ENCODE measurements at regions not wholly inside any gene's neighbourhood (a gene's known extent, or its start where the extent isn't known, plus 50 kb on each side); places are given as distances from the start of the nearest gene placed in this dataset.

DNA sequence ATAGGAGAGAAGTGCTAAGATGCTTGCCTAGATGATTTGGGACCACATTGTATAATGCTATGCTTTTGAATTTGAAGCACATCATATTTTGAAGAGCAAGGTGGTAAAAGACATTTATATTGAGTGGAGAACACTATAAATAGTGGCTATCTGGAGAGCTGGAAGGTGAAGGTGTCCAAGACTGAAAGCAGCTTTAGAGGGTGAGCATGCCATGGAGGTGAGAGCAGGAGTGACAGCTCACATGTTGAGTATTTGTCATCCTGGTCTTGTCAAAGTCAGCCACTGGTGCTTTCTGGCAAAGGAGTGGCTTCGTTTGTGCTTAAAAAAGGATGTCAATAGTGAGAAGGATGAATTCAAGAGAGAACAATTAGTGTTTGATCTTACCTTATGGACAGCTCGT is 225.9 kb downstream of the COG6 start:
- H3F3A ChIP-seq (ENCODE audit: insufficient read depth, low read length) = no peaks in the 10 kb centered on the region
- no peak overlapping the region for H3K4me3 ChIP-seq (ENCODE audit: low read depth, low read length, poor library complexity, severe bottlenecking)
- H2AFZ ChIP-seq (ENCODE audit: low read length) = no peak overlapping the region
- TF ChIP-seq, protein P1, sequence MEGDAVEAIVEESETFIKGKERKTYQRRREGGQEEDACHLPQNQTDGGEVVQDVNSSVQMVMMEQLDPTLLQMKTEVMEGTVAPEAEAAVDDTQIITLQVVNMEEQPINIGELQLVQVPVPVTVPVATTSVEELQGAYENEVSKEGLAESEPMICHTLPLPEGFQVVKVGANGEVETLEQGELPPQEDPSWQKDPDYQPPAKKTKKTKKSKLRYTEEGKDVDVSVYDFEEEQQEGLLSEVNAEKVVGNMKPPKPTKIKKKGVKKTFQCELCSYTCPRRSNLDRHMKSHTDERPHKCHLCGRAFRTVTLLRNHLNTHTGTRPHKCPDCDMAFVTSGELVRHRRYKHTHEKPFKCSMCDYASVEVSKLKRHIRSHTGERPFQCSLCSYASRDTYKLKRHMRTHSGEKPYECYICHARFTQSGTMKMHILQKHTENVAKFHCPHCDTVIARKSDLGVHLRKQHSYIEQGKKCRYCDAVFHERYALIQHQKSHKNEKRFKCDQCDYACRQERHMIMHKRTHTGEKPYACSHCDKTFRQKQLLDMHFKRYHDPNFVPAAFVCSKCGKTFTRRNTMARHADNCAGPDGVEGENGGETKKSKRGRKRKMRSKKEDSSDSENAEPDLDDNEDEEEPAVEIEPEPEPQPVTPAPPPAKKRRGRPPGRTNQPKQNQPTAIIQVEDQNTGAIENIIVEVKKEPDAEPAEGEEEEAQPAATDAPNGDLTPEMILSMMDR (IDR thresholded peaks at IDR 0.05; ENCODE audit: low read length) = no peak
- no peak for TF ChIP-seq EZH2 (IDR thresholded peaks at IDR 0.05; ENCODE audit: borderline replicate concordance, low read length)
- no peaks in the 10 kb centered on the region for H3K27me3 ChIP-seq (ENCODE audit: insufficient read depth, low read length)
- no peak overlapping the region for H3K27ac ChIP-seq (ENCODE audit: low read depth, low read length, poor library complexity, severe bottlenecking)
- no peaks in the 10 kb centered on the region for H3K79me2 ChIP-seq (ENCODE audit: insufficient read depth, low read length)
- H3K36me3 ChIP-seq (ENCODE audit: insufficient read depth, low read length) = no peaks in the 10 kb centered on the region
- H3K9me3 ChIP-seq (ENCODE audit: low read length) = peaks cover 23% of the 10 kb centered on the region
- no peaks in the 10 kb centered on the region for H4K20me1 ChIP-seq (ENCODE audit: insufficient read depth, low read length)
- no peak overlapping the region for H3K4me2 ChIP-seq (ENCODE audit: low read length)
- H3K9ac ChIP-seq (ENCODE audit: low read length) = no peak overlapping the region
- no peaks in the 10 kb centered on the region for H3K4me1 ChIP-seq (ENCODE audit: insufficient read depth, low read length, severe bottlenecking)
- peaks cover 4% of the 10 kb centered on the region for H3K9me2 ChIP-seq (ENCODE audit: low read depth, low read length)

DNA sequence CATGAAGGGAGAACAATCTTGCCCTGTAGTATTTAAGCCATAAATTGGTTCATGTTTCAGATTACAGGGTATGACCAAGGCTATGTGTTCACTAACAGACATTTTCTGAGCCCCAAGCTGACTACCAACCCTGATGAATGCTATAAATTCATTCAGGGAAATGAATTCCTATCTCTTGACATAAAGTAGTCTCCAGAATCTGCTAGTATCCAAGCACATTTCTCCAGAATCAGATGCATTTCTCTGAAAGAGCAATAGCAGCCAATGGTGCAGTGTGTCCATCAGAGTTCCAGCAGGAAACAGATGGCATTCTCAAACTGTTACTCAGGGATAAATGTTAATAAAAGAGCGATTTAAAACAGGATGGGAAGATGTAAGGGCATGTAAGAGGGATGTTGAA is 226.4 kb downstream of the COG6 start:
- Histone ChIP-seq H3K9ac (ENCODE audit: low read length) (no peak overlapping the region), H4K20me1 (ENCODE audit: insufficient read depth, low read length) (no peaks in the 10 kb centered on the region), H3K4me1 (ENCODE audit: insufficient read depth, low read length, severe bottlenecking) (no peaks in the 10 kb centered on the region), H3K27ac (ENCODE audit: low read depth, low read length, poor library complexity, severe bottlenecking) (no peak overlapping the region), H3K9me3 (ENCODE audit: low read length) (peaks cover 23% of the 10 kb centered on the region), H3K36me3 (ENCODE audit: insufficient read depth, low read length) (no peaks in the 10 kb centered on the region), H3K4me2 (ENCODE audit: low read length) (no peak overlapping the region), H3K27me3 (ENCODE audit: insufficient read depth, low read length) (no peaks in the 10 kb centered on the region), H3K4me3 (ENCODE audit: low read depth, low read length, poor library complexity, severe bottlenecking) (no peak overlapping the region), H3K79me2 (ENCODE audit: insufficient read depth, low read length) (no peaks in the 10 kb centered on the region), H3K9me2 (ENCODE audit: low read depth, low read length) (peaks cover 4% of the 10 kb centered on the region), H2AFZ (ENCODE audit: low read length) (no peak overlapping the region), H3F3A (ENCODE audit: insufficient read depth, low read length) (no peaks in the 10 kb centered on the region)
- TF ChIP-seq EZH2 (IDR thresholded peaks at IDR 0.05; ENCODE audit: borderline replicate concordance, low read length) = no peak

DNA sequence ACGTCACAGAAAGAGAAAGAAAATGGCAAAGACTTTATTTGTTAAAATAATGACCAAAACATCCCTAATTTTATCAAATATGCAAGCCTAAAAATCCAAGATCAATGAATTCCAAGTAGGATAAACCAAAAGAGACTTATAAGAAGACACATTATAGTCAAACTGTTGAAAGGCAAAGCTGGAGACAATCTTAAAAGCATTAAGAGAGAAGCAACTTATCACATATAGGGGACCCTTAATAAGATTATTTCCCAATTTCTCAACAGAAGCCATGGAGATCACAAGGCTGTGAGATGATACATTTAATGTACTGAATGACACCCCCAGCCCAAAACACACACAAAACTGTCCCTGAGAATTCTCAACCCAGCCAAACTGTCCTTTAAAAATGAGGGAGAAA is 228.7 kb downstream of the COG6 start:
- Histone ChIP-seq H3K4me1 (ENCODE audit: insufficient read depth, low read length, severe bottlenecking) (no peaks in the 10 kb centered on the region), H2AFZ (ENCODE audit: low read length) (no peak overlapping the region), H3K9me2 (ENCODE audit: low read depth, low read length) (peaks cover 4% of the 10 kb centered on the region), H3K4me2 (ENCODE audit: low read length) (no peak overlapping the region), H3K79me2 (ENCODE audit: insufficient read depth, low read length) (no peaks in the 10 kb centered on the region), H3K4me3 (ENCODE audit: low read depth, low read length, poor library complexity, severe bottlenecking) (no peak overlapping the region), H4K20me1 (ENCODE audit: insufficient read depth, low read length) (no peaks in the 10 kb centered on the region), H3F3A (ENCODE audit: insufficient read depth, low read length) (no peaks in the 10 kb centered on the region), H3K9ac (ENCODE audit: low read length) (no peak overlapping the region), H3K27ac (ENCODE audit: low read depth, low read length, poor library complexity, severe bottlenecking) (no peak overlapping the region), H3K36me3 (ENCODE audit: insufficient read depth, low read length) (no peaks in the 10 kb centered on the region), H3K27me3 (ENCODE audit: insufficient read depth, low read length) (no peaks in the 10 kb centered on the region), H3K9me3 (ENCODE audit: low read length) (peaks cover 23% of the 10 kb centered on the region)
- TF ChIP-seq, protein P1 (IDR thresholded peaks at IDR 0.05; ENCODE audit: low read length) = no peak
- TF ChIP-seq EZH2 (IDR thresholded peaks at IDR 0.05; ENCODE audit: borderline replicate concordance, low read length) = no peak

DNA sequence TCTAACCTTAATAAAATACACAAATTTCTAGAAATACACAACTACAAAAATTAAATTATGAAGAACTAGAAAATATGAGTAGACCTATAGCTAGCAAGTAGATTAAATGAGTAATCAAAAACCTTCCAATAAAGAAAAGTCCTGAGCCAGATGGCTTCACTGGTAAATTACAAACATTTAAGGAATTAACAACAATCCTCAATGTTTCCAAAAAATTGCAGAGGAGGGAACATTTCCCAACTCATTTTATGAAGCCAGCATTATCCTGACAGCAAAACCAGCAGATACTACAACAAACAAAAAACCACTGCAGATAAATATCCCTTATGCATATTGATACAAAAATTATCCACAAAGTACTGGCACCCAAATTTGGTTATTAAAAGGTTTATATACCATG is 230.9 kb downstream of the COG6 start:
- Histone ChIP-seq H3K4me3 (ENCODE audit: low read depth, low read length, poor library complexity, severe bottlenecking) (no peak overlapping the region), H3K27ac (ENCODE audit: low read depth, low read length, poor library complexity, severe bottlenecking) (no peak overlapping the region), H3K27me3 (ENCODE audit: insufficient read depth, low read length) (no peaks in the 10 kb centered on the region), H3K9me2 (ENCODE audit: low read depth, low read length) (peaks cover 4% of the 10 kb centered on the region), H4K20me1 (ENCODE audit: insufficient read depth, low read length) (no peaks in the 10 kb centered on the region), H3K4me1 (ENCODE audit: insufficient read depth, low read length, severe bottlenecking) (no peaks in the 10 kb centered on the region), H3K79me2 (ENCODE audit: insufficient read depth, low read length) (no peaks in the 10 kb centered on the region), H3K9me3 (ENCODE audit: low read length) (peaks cover 23% of the 10 kb centered on the region), H2AFZ (ENCODE audit: low read length) (no peak overlapping the region), H3K36me3 (ENCODE audit: insufficient read depth, low read length) (no peaks in the 10 kb centered on the region), H3K4me2 (ENCODE audit: low read length) (no peak overlapping the region), H3F3A (ENCODE audit: insufficient read depth, low read length) (no peaks in the 10 kb centered on the region), H3K9ac (ENCODE audit: low read length) (no peak overlapping the region)
- TF ChIP-seq, protein P1 (IDR thresholded peaks at IDR 0.05; ENCODE audit: low read length) = no peak
- TF ChIP-seq EZH2 (IDR thresholded peaks at IDR 0.05; ENCODE audit: borderline replicate concordance, low read length) = no peak
